ENCODE measurements at regions not wholly inside any gene's neighbourhood (a gene's known extent, or its start where the extent isn't known, plus 50 kb on each side); places are given as distances from the start of the nearest gene placed in this dataset.

GRCh38 chr7:119341822-119342221, 931.2 kb upstream of the KCND2 start:
- Histone ChIP-seq H3K4me1 (ENCODE audit: low read length) (no peaks in the 10 kb centered on the region), H4K20me1 (ENCODE audit: insufficient read depth, low read depth, low read length) (no peaks in the 10 kb centered on the region), H3K9me2 (replicated peaks; ENCODE audit: insufficient read depth, low read length) (no peaks in the 10 kb centered on the region), H3K27ac (ENCODE audit: low read length) (no peak overlapping the region), H3K27me3 (ENCODE audit: low read length) (no peaks in the 10 kb centered on the region), H3K9ac (ENCODE audit: low read length) (no peak overlapping the region), H3K4me3 (ENCODE audit: low read length) (no peak overlapping the region), H3K4me2 (ENCODE audit: low read depth, low read length, poor library complexity, severe bottlenecking) (no peak overlapping the region), H2AFZ (ENCODE audit: low read length) (no peak overlapping the region), H3K9me3 (ENCODE audit: low read length) (peaks cover 26% of the 10 kb centered on the region), H3K36me3 (ENCODE audit: insufficient read depth, low read length) (no peaks in the 10 kb centered on the region), H3K79me2 (ENCODE audit: low read length) (no peaks in the 10 kb centered on the region)
- no peak for DNase-seq

- H3K9ac ChIP-seq (ENCODE audit: low read length): no peak overlapping the region
- H3K4me2 ChIP-seq (ENCODE audit: low read depth, low read length, poor library complexity, severe bottlenecking): no peak overlapping the region
- no peaks in the 10 kb centered on the region for H3K79me2 ChIP-seq (ENCODE audit: low read length)
- H3K36me3 ChIP-seq (ENCODE audit: insufficient read depth, low read length): no peaks in the 10 kb centered on the region
- no peak for DNase-seq
- no peaks in the 10 kb centered on the region for H4K20me1 ChIP-seq (ENCODE audit: insufficient read depth, low read depth, low read length)
- no peaks in the 10 kb centered on the region for H3K9me2 ChIP-seq (replicated peaks; ENCODE audit: insufficient read depth, low read length)
- H3K4me1 ChIP-seq (ENCODE audit: low read length): no peaks in the 10 kb centered on the region
- no peak overlapping the region for H3K4me3 ChIP-seq (ENCODE audit: low read length)
- H3K9me3 ChIP-seq (ENCODE audit: low read length): peaks cover 29% of the 10 kb centered on the region
- no peaks in the 10 kb centered on the region for H3K27me3 ChIP-seq (ENCODE audit: low read length)
- H2AFZ ChIP-seq (ENCODE audit: low read length): no peak overlapping the region
- no peak overlapping the region for H3K27ac ChIP-seq (ENCODE audit: low read length)
These were observed 929.7 kb upstream of the KCND2 start for GRCh38 chr7:119343289-119343688.

GRCh38 chr7:119344466-119344865, 928.5 kb upstream of the KCND2 start:
- Histone ChIP-seq H3K27ac (ENCODE audit: low read length) (no peak overlapping the region), H3K79me2 (ENCODE audit: low read length) (no peaks in the 10 kb centered on the region), H3K4me3 (ENCODE audit: low read length) (no peak overlapping the region), H3K27me3 (ENCODE audit: low read length) (no peaks in the 10 kb centered on the region), H2AFZ (ENCODE audit: low read length) (no peak overlapping the region), H4K20me1 (ENCODE audit: insufficient read depth, low read depth, low read length) (no peaks in the 10 kb centered on the region), H3K9me3 (ENCODE audit: low read length) (peaks cover 40% of the 10 kb centered on the region), H3K4me2 (ENCODE audit: low read depth, low read length, poor library complexity, severe bottlenecking) (no peak overlapping the region), H3K4me1 (ENCODE audit: low read length) (no peaks in the 10 kb centered on the region), H3K9me2 (replicated peaks; ENCODE audit: insufficient read depth, low read length) (no peaks in the 10 kb centered on the region), H3K36me3 (ENCODE audit: insufficient read depth, low read length) (no peaks in the 10 kb centered on the region), H3K9ac (ENCODE audit: low read length) (no peak overlapping the region)
- no peak for DNase-seq

GRCh38 chr7:119348491-119348890, 924.5 kb upstream of the KCND2 start:
- Histone ChIP-seq H3K9me2 (replicated peaks; ENCODE audit: insufficient read depth, low read length) (no peaks in the 10 kb centered on the region), H3K4me2 (ENCODE audit: low read depth, low read length, poor library complexity, severe bottlenecking) (no peak overlapping the region), H3K4me1 (ENCODE audit: low read length) (no peaks in the 10 kb centered on the region), H3K9ac (ENCODE audit: low read length) (no peak overlapping the region), H3K79me2 (ENCODE audit: low read length) (no peaks in the 10 kb centered on the region), H3K4me3 (ENCODE audit: low read length) (no peak overlapping the region), H2AFZ (ENCODE audit: low read length) (no peak overlapping the region), H3K27me3 (ENCODE audit: low read length) (no peaks in the 10 kb centered on the region), H3K27ac (ENCODE audit: low read length) (no peak overlapping the region), H3K36me3 (ENCODE audit: insufficient read depth, low read length) (no peaks in the 10 kb centered on the region), H3K9me3 (ENCODE audit: low read length) (peaks cover 43% of the 10 kb centered on the region), H4K20me1 (ENCODE audit: insufficient read depth, low read depth, low read length) (no peaks in the 10 kb centered on the region)
- no peak for DNase-seq

GRCh38 chr7:119350334-119350733, 922.6 kb upstream of the KCND2 start:
- Histone ChIP-seq H3K27ac (ENCODE audit: low read length) (no peak overlapping the region), H3K9me3 (ENCODE audit: low read length) (peaks cover 38% of the 10 kb centered on the region), H3K9ac (ENCODE audit: low read length) (no peak overlapping the region), H3K4me1 (ENCODE audit: low read length) (no peaks in the 10 kb centered on the region), H3K79me2 (ENCODE audit: low read length) (no peaks in the 10 kb centered on the region), H3K4me3 (ENCODE audit: low read length) (no peak overlapping the region), H4K20me1 (ENCODE audit: insufficient read depth, low read depth, low read length) (no peaks in the 10 kb centered on the region), H3K9me2 (replicated peaks; ENCODE audit: insufficient read depth, low read length) (no peaks in the 10 kb centered on the region), H3K36me3 (ENCODE audit: insufficient read depth, low read length) (no peaks in the 10 kb centered on the region), H3K27me3 (ENCODE audit: low read length) (no peaks in the 10 kb centered on the region), H3K4me2 (ENCODE audit: low read depth, low read length, poor library complexity, severe bottlenecking) (no peak overlapping the region), H2AFZ (ENCODE audit: low read length) (no peak overlapping the region)
- DNase-seq: no peak

GRCh38 chr7:119351320-119351719, 921.7 kb upstream of the KCND2 start:
- no peak overlapping the region for H3K9ac ChIP-seq (ENCODE audit: low read length)
- H3K79me2 ChIP-seq (ENCODE audit: low read length): no peaks in the 10 kb centered on the region
- no peaks in the 10 kb centered on the region for H3K36me3 ChIP-seq (ENCODE audit: insufficient read depth, low read length)
- DNase-seq: no peak
- H3K4me3 ChIP-seq (ENCODE audit: low read length): no peak overlapping the region
- no peak overlapping the region for H3K4me2 ChIP-seq (ENCODE audit: low read depth, low read length, poor library complexity, severe bottlenecking)
- H3K9me3 ChIP-seq (ENCODE audit: low read length): peaks cover 42% of the 10 kb centered on the region
- no peaks in the 10 kb centered on the region for H3K27me3 ChIP-seq (ENCODE audit: low read length)
- H2AFZ ChIP-seq (ENCODE audit: low read length): no peak overlapping the region
- H4K20me1 ChIP-seq (ENCODE audit: insufficient read depth, low read depth, low read length): no peaks in the 10 kb centered on the region
- no peaks in the 10 kb centered on the region for H3K4me1 ChIP-seq (ENCODE audit: low read length)
- H3K27ac ChIP-seq (ENCODE audit: low read length): no peak overlapping the region
- H3K9me2 ChIP-seq (replicated peaks; ENCODE audit: insufficient read depth, low read length): no peaks in the 10 kb centered on the region

- Histone ChIP-seq H4K20me1 (ENCODE audit: insufficient read depth, low read depth, low read length) (no peaks in the 10 kb centered on the region), H3K79me2 (ENCODE audit: low read length) (no peaks in the 10 kb centered on the region), H2AFZ (ENCODE audit: low read length) (no peak overlapping the region), H3K4me3 (ENCODE audit: low read length) (no peak overlapping the region), H3K9ac (ENCODE audit: low read length) (no peak overlapping the region), H3K4me2 (ENCODE audit: low read depth, low read length, poor library complexity, severe bottlenecking) (no peak overlapping the region), H3K9me2 (replicated peaks; ENCODE audit: insufficient read depth, low read length) (no peaks in the 10 kb centered on the region), H3K36me3 (ENCODE audit: insufficient read depth, low read length) (no peaks in the 10 kb centered on the region), H3K27me3 (ENCODE audit: low read length) (no peaks in the 10 kb centered on the region), H3K27ac (ENCODE audit: low read length) (no peak overlapping the region), H3K4me1 (ENCODE audit: low read length) (no peaks in the 10 kb centered on the region), H3K9me3 (ENCODE audit: low read length) (peaks cover 27% of the 10 kb centered on the region)
- DNase-seq: no peak
These were observed 898.5 kb upstream of the KCND2 start for GRCh38 chr7:119374436-119374835.

GRCh38 chr7:119377861-119378260, 895.1 kb upstream of the KCND2 start:
- Histone ChIP-seq H3K4me2 (ENCODE audit: low read depth, low read length, poor library complexity, severe bottlenecking) (no peak overlapping the region), H3K9ac (ENCODE audit: low read length) (no peak overlapping the region), H3K27ac (ENCODE audit: low read length) (no peak overlapping the region), H3K36me3 (ENCODE audit: insufficient read depth, low read length) (no peaks in the 10 kb centered on the region), H3K4me3 (ENCODE audit: low read length) (no peak overlapping the region), H3K9me2 (replicated peaks; ENCODE audit: insufficient read depth, low read length) (no peaks in the 10 kb centered on the region), H3K4me1 (ENCODE audit: low read length) (no peaks in the 10 kb centered on the region), H2AFZ (ENCODE audit: low read length) (no peak overlapping the region), H3K79me2 (ENCODE audit: low read length) (no peaks in the 10 kb centered on the region), H4K20me1 (ENCODE audit: insufficient read depth, low read depth, low read length) (no peaks in the 10 kb centered on the region), H3K9me3 (ENCODE audit: low read length) (peaks cover 29% of the 10 kb centered on the region), H3K27me3 (ENCODE audit: low read length) (no peaks in the 10 kb centered on the region)
- no peak for DNase-seq

- H3K27ac ChIP-seq (ENCODE audit: low read length): no peak overlapping the region
- no peak overlapping the region for H3K4me2 ChIP-seq (ENCODE audit: low read depth, low read length, poor library complexity, severe bottlenecking)
- H3K4me1 ChIP-seq (ENCODE audit: low read length): no peaks in the 10 kb centered on the region
- no peak overlapping the region for H3K4me3 ChIP-seq (ENCODE audit: low read length)
- H3K9ac ChIP-seq (ENCODE audit: low read length): no peak overlapping the region
- H3K79me2 ChIP-seq (ENCODE audit: low read length): no peaks in the 10 kb centered on the region
- H4K20me1 ChIP-seq (ENCODE audit: insufficient read depth, low read depth, low read length): no peaks in the 10 kb centered on the region
- peaks cover 28% of the 10 kb centered on the region for H3K9me3 ChIP-seq (ENCODE audit: low read length)
- H3K36me3 ChIP-seq (ENCODE audit: insufficient read depth, low read length): no peaks in the 10 kb centered on the region
- H3K9me2 ChIP-seq (replicated peaks; ENCODE audit: insufficient read depth, low read length): no peaks in the 10 kb centered on the region
- H3K27me3 ChIP-seq (ENCODE audit: low read length): no peaks in the 10 kb centered on the region
- no peak overlapping the region for H2AFZ ChIP-seq (ENCODE audit: low read length)
- DNase-seq: no peak
These were observed 890.2 kb upstream of the KCND2 start for GRCh38 chr7:119382726-119383125.
